ENCODE measurements at regions not wholly inside any gene's neighbourhood (a gene's known extent, or its start where the extent isn't known, plus 50 kb on each side); places are given as distances from the start of the nearest gene placed in this dataset.

GRCh38 chr13:111029957-111030609 is 85.0 kb upstream of the ARHGEF7 start:
- no peak overlapping the region for H3K27ac ChIP-seq
- no peaks in the 10 kb centered on the region for H3K36me3 ChIP-seq
- no peak for DNase-seq (ENCODE audit: low spot score)
- no peak overlapping the region for H3K4me3 ChIP-seq
- no peaks in the 10 kb centered on the region for H3K9me3 ChIP-seq
- H3K27me3 ChIP-seq = no peaks in the 10 kb centered on the region
- no peaks in the 10 kb centered on the region for H3K4me1 ChIP-seq
- no peak for TF ChIP-seq CTCF (IDR thresholded peaks at IDR 0.05)

GRCh38 chr13:111027458-111028439 is 87.4 kb upstream of the ARHGEF7 start:
- H3K27me3 ChIP-seq = no peaks in the 10 kb centered on the region
- no peak for TF ChIP-seq CTCF (IDR thresholded peaks at IDR 0.05)
- DNase-seq (ENCODE audit: low spot score) = no peak
- H3K36me3 ChIP-seq = no peaks in the 10 kb centered on the region
- peaks cover 0 to 3% of the 10 kb centered on the region in 2 donors for H3K9me3 ChIP-seq
- no peak overlapping the region for H3K4me3 ChIP-seq
- no peaks in the 10 kb centered on the region for H3K4me1 ChIP-seq
- H3K27ac ChIP-seq = no peak overlapping the region

DNA sequence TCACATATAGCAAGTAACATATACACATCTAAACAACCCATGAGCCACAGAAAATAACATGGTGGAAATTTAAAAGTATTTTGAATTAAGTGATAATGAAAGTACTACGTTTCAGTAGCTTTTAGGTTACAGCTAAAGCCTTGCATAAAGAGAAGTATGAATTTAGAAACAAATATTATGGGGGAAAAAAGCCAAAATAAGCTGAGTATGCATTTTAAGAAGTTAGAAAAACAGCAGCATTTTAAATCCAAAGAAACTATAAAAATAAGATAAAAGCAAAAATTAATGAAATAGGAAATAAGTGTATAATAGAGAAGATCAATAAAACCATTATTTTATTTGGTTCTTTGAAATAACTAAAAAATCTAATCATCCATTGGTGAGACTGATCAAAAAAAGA is 89.8 kb upstream of the ARHGEF7 start:
- H3K4me1 ChIP-seq = no peaks in the 10 kb centered on the region

GRCh38 chr13:111022886-111023285 is 92.2 kb upstream of the ARHGEF7 start:
- H3K4me3 ChIP-seq = no peak overlapping the region
- peaks cover 0 to 26% of the 10 kb centered on the region in 2 donors for H3K9me3 ChIP-seq
- H3K36me3 ChIP-seq = no peaks in the 10 kb centered on the region
- no peak overlapping the region for H3K27ac ChIP-seq
- DNase-seq (ENCODE audit: low spot score) = no peak
- H3K4me1 ChIP-seq = no peaks in the 10 kb centered on the region
- no peaks in the 10 kb centered on the region for H3K27me3 ChIP-seq
- no peak for TF ChIP-seq CTCF (IDR thresholded peaks at IDR 0.05)

More for the DNA sequence above, 89.8 kb upstream of the ARHGEF7 start:
- H3K27ac ChIP-seq = no peak overlapping the region
- no peak overlapping the region for H3K4me3 ChIP-seq
- H3K9me3 ChIP-seq = peaks cover 0 to 26% of the 10 kb centered on the region in 2 donors
- H3K36me3 ChIP-seq = no peaks in the 10 kb centered on the region
- TF ChIP-seq CTCF (IDR thresholded peaks at IDR 0.05) = no peak
- H3K27me3 ChIP-seq = no peaks in the 10 kb centered on the region
- DNase-seq (ENCODE audit: low spot score) = no peak

GRCh38 chr13:111022241-111022640 is 92.9 kb upstream of the ARHGEF7 start:
- Histone ChIP-seq H3K27ac (no peak overlapping the region), H3K27me3 (no peaks in the 10 kb centered on the region), H3K4me3 (no peak overlapping the region), H3K9me3 (peaks cover 0 to 26% of the 10 kb centered on the region in 2 donors), H3K4me1 (no peaks in the 10 kb centered on the region), H3K36me3 (no peaks in the 10 kb centered on the region)
- TF ChIP-seq CTCF (IDR thresholded peaks at IDR 0.05) = no peak
- DNase-seq (ENCODE audit: low spot score) = no peak
